ENCODE measurements at regions not wholly inside any gene's neighbourhood (a gene's known extent, or its start where the extent isn't known, plus 50 kb on each side); places are given as distances from the start of the nearest gene placed in this dataset.

GRCh38 chrX:69424161-69424560 is 80.0 kb upstream of the NALF2 start:
- TF ChIP-seq POLR2AphosphoS5 (IDR thresholded peaks at IDR 0.05; ENCODE audit: low read depth, low read length): no peak
- no peak for TF ChIP-seq TAF1 (IDR thresholded peaks at IDR 0.05; ENCODE audit: borderline replicate concordance, insufficient read depth, low read length)
- TF ChIP-seq, protein P1, sequence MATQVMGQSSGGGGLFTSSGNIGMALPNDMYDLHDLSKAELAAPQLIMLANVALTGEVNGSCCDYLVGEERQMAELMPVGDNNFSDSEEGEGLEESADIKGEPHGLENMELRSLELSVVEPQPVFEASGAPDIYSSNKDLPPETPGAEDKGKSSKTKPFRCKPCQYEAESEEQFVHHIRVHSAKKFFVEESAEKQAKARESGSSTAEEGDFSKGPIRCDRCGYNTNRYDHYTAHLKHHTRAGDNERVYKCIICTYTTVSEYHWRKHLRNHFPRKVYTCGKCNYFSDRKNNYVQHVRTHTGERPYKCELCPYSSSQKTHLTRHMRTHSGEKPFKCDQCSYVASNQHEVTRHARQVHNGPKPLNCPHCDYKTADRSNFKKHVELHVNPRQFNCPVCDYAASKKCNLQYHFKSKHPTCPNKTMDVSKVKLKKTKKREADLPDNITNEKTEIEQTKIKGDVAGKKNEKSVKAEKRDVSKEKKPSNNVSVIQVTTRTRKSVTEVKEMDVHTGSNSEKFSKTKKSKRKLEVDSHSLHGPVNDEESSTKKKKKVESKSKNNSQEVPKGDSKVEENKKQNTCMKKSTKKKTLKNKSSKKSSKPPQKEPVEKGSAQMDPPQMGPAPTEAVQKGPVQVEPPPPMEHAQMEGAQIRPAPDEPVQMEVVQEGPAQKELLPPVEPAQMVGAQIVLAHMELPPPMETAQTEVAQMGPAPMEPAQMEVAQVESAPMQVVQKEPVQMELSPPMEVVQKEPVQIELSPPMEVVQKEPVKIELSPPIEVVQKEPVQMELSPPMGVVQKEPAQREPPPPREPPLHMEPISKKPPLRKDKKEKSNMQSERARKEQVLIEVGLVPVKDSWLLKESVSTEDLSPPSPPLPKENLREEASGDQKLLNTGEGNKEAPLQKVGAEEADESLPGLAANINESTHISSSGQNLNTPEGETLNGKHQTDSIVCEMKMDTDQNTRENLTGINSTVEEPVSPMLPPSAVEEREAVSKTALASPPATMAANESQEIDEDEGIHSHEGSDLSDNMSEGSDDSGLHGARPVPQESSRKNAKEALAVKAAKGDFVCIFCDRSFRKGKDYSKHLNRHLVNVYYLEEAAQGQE (IDR thresholded peaks at IDR 0.05; ENCODE audit: insufficient read depth in 1 of 2, low read depth in 2 of 2, low read length in 2 of 2): no peak
- TF ChIP-seq SIN3A (IDR thresholded peaks at IDR 0.05; ENCODE audit: borderline replicate concordance, insufficient read depth, low read length): no peak
- TF ChIP-seq FOXP2 (optimal IDR thresholded peaks at IDR 0.05; ENCODE audit: borderline replicate concordance, extremely low read depth, extremely low read length, insufficient read depth): no peak

Measured in PFSK-1 (cell line).